Right cardiac atrium (tissue), 5 donors: ENCODE measurements at regions not wholly inside any gene's neighbourhood (a gene's known extent, or its start where the extent isn't known, plus 50 kb on each side); places are given as distances from the start of the nearest gene placed in this dataset.
"Not testable (repeated sequence)": the region's sequence is repeated elsewhere in the genome, so short reads cannot be mapped to it uniquely, and the experiment has no call there.

Source experiments
- ATAC-seq, 2 donors: fragments of 200-7000 bp; cut with Tn5 transposase; one replicate each; pipeline versions ENCODE4 v1.8.0 to v1.9.1; 2020; ENCODE audit warnings: moderate library complexity in 2 of 2, mild to moderate bottlenecking in 1 of 2
- DNase-seq, 3 donors: peaks; one replicate each; pipeline ENCODE4 v3.0.0-alpha.2; 2020
- H3K27ac ChIP-seq: one replicate; pipeline ENCODE4 v1.5.1; 2013; ENCODE audit warnings: mild to moderate bottlenecking, low read length, control low read depth, moderate library complexity
- H3K27me3 ChIP-seq: one replicate; pipeline ENCODE4 v1.6.1; 2013; ENCODE audit not compliant: control insufficient read depth, insufficient read depth
- H3K4me1 ChIP-seq: one replicate; pipeline ENCODE4 v1.6.1; 2013; ENCODE audit warnings: low read length; ENCODE audit not compliant: control insufficient read depth, insufficient read depth
- H3K4me3 ChIP-seq: one replicate; pipeline ENCODE4 v1.5.1; 2013; ENCODE audit warnings: low read length, control low read depth
- H3K9me3 ChIP-seq: one replicate; pipeline ENCODE4 v1.6.1; 2013; ENCODE audit warnings: low read length; ENCODE audit not compliant: control insufficient read depth
- WGBS: extraction: QIAGEN DNeasy Blood & Tissue Kit; methylation state at CpG from one replicate; pipeline ENCODE4 v1.1.7; 2013; 5-methylcytosine and 5-hydroxymethylcytosine counted together
- intact Hi-C, 4 donors: fragments of 100-400 bp; cut with DNase I; formaldehyde crosslinking; loops; one replicate each; pipeline versions ENCODE4 v1.11.0 to v1.14.0; 2022 to 2023
- donor health status: healthy with polysubstance abuse.
- donor health status: DM: no; HTN: yes; CAD: no.
- donor health status: DM: no; HTN: no; CAD: no.
- donor health status: DM: no; HTN: yes; CAD: no; lungs with severe emphysema.
- donor health status: DM: yes; HTN: yes; CAD: no.

DNA sequence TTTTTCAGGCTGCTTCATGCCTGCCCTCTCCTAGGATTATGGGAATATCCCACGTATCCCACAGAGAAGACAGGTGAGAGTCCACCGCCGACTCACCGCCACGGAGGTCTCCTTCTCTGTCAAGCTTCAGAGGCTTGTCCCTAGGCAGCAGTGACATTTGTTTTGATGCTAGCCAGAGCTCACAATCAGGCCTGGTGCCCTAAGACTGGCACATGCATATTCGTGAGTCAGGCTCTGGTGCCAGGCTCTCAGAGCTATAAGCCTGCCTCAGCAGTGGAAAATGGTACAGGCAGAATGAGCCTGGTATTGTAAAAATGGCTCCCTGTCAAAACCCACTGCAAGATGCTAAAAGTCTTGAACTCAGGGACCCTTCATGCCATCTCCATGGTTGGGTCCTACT lies 65.5 kb downstream of the RBMY1A1 start:
- peaks cover 2% of the 10 kb centered on the region for H3K4me1 ChIP-seq
- 75% methylated on average over 6 of the region's 6 CpGs for WGBS
- no peak for ATAC-seq
- H3K9me3 ChIP-seq = no peaks in the 10 kb centered on the region
- DNase-seq = no peak
- no peak overlapping the region for H3K4me3 ChIP-seq
- no peak overlapping the region for H3K27ac ChIP-seq
- intact Hi-C loops = no loop called here
- H3K27me3 ChIP-seq = no peaks in the 10 kb centered on the region

DNA sequence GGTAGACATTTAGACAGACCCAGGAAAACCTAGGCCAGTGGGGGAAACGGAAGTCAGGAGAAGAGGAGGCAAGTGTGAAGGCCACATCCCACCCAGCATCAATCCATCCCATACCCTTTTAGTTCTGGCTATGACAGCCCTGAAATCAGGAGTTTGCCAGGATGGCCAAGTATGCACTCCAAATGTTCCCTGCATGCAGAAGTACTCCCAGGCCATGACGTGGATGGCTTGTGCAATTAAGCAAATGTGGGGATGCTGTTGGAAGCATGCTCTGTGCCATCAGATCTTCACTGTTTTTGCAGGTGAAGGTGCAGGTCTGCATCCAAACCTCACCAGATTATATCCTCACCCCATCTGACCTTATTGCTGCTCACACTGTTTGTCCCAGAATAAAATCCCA lies 66.8 kb downstream of the RBMY1A1 start:
- Histone ChIP-seq H3K4me3 (no peak overlapping the region), H3K27me3 (no peaks in the 10 kb centered on the region), H3K4me1 (peaks cover 2% of the 10 kb centered on the region), H3K9me3 (no peaks in the 10 kb centered on the region), H3K27ac (no peak overlapping the region)
- DNase-seq (no peak), ATAC-seq (no peak)
- intact Hi-C loops = no loop called here
- WGBS = 30% methylated on average over 2 of the region's 2 CpGs

DNA sequence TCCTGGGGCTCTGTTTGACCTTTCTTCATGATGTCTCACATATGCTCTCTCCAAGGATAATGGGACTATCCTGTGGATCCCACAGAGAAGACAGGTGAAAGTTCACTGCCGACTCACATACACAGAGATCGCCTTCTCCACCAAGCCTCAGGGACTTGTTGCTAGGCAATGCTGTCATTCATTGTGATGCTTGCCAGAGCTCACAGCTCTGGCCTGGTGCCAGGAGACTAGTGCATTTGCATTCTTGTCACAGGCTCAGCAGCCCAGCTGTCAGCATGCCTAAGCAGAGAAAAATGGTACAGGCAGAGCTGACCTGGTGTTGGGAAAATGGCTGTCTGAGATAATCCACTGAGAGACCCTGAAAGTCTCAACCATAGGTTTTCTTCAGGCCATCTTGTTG lies 67.9 kb downstream of the RBMY1A1 start:
- Histone ChIP-seq H3K9me3 (no peaks in the 10 kb centered on the region), H3K4me1 (peaks cover 2% of the 10 kb centered on the region), H3K27me3 (no peaks in the 10 kb centered on the region), H3K4me3 (no peak overlapping the region), H3K27ac (no peak overlapping the region)
- 35% methylated on average over 2 of the region's 2 CpGs for WGBS
- peak in 1 of 3 donors; percentile 88 for DNase-seq
- ATAC-seq = peak in 1 of 2 donors; percentile 79
- intact Hi-C loops = no loop called here

DNA sequence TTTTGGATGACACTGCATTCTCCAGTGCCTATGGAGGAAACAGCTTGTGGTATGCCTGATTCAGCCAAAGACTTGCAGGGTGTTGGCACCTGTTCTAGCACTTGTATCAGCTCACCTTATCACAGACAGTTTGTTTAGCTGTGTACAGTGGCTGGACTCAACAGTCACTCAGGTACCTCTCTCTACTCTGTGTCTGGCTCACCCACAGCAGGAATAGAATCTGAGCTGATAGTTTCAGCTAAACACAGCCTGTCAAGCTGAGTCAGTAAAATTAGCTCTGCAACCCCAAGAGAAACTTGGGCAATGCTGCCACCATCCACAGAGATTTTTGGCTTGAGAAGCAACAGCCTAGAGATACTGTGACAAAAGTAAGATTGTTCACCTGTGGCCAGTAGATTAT lies 101.5 kb downstream of the RBMY1A1 start:
- H3K9me3 ChIP-seq = no peaks in the 10 kb centered on the region
- ATAC-seq (no peak), DNase-seq (no peak)
- no peak overlapping the region for H3K4me3 ChIP-seq
- H3K27me3 ChIP-seq = no peaks in the 10 kb centered on the region
- H3K4me1 ChIP-seq = no peaks in the 10 kb centered on the region
- no peak overlapping the region for H3K27ac ChIP-seq
- intact Hi-C loops = no loop called here

DNA sequence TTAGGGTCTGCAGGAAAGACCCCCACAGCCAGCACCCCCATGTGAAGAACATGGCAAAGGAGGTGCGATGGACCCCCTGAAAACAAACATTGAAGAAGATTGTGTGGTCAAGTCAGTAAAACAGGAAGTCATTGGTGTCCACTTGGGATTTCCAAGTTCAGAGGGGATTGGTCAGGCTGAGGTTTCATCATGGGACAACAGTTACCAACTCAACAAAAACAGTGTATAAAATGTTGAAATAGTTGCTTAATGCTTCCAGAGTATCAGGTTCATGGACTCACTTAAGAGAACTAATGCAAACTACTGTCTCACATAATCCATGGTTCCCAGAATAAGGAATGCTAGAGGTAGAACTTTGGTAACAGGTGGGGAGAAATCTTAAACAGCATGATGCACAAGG lies 115.8 kb downstream of the RBMY1A1 start:
- H3K4me1 ChIP-seq = no peaks in the 10 kb centered on the region
- no peak for DNase-seq
- H3K27ac ChIP-seq = no peak overlapping the region
- H3K4me3 ChIP-seq = no peak overlapping the region
- intact Hi-C loops = no loop called here
- ATAC-seq = no peak
- no peaks in the 10 kb centered on the region for H3K27me3 ChIP-seq
- WGBS = 55% methylated on average over 1 of the region's 1 CpG
- no peaks in the 10 kb centered on the region for H3K9me3 ChIP-seq

DNA sequence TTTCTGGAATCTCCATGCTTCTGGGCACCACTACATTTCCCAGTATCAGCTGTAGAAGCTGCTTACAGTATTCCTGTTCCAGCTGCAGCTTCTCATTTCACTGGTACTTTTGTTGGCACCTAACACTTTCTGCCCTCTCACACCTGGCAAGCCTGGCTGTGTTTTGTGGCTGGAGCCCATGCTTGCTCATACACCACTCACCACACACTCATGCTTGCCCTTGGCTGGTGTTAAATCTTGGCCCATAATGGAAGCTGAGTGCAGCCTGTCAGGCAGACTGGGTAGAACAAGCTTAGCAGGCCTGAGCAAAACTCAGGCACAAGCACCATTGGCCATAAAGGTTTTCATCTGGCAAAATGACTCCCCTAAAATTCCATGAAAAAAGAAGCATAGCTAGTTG lies 124.4 kb downstream of the RBMY1A1 start:
- H3K27me3 ChIP-seq, H3K9me3 ChIP-seq, intact Hi-C loops, H3K4me3 ChIP-seq, H3K4me1 ChIP-seq, DNase-seq, H3K27ac ChIP-seq: not testable (repeated sequence)
- peak in 1 of 2 donors; percentile 94 for ATAC-seq

DNA sequence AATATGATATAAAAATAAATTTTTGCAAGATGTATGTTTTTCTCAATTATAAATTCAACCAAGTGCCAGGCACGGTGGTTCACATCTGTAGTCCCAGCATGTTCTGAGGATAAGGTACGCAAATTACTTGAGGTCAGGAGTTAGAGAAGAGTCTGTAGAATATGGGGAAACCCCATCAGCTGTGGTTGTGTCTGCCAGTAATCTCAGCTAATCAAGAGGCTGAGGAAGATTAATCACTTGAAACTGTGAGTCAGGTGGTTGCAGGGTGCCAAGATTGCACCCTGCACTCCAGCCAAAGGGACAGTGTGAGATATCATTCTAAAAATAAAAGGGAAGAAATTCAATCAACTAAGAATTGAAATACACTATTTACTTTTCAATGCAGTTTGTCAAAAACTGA lies 144.9 kb downstream of the RBMY1A1 start:
- intact Hi-C loops, H3K4me3 ChIP-seq, H3K4me1 ChIP-seq, H3K27ac ChIP-seq, H3K27me3 ChIP-seq, H3K9me3 ChIP-seq: not testable (repeated sequence)
- ATAC-seq (peak in 1 of 2 donors; percentile 77), DNase-seq (peak in 1 of 3 donors; percentile 41)
- 56% methylated on average over 2 of the region's 2 CpGs for WGBS

DNA sequence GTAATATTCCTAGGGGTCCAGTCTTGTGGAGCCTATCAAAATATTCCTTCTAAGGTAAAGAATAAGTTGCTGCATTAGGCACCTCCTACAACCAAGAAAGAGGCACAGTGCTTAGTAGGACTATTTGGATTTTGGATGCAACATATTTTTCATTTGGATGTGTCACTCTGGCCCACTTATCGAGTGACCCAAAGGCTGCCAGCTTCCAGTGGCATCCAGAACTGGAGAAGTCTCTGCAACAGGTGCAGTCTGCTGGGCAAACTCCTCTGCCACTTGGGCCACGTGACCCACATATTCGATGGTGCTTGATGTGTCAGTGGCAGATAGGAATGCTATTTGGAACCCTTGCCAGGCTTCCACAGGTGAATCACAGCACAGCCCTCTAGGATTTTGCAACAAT lies 151.7 kb downstream of the RBMY1A1 start:
- intact Hi-C loops, DNase-seq, H3K9me3 ChIP-seq, H3K4me1 ChIP-seq, H3K27ac ChIP-seq, H3K27me3 ChIP-seq, ATAC-seq, H3K4me3 ChIP-seq: not testable (repeated sequence)
- 70% methylated on average over 3 of the region's 3 CpGs for WGBS

DNA sequence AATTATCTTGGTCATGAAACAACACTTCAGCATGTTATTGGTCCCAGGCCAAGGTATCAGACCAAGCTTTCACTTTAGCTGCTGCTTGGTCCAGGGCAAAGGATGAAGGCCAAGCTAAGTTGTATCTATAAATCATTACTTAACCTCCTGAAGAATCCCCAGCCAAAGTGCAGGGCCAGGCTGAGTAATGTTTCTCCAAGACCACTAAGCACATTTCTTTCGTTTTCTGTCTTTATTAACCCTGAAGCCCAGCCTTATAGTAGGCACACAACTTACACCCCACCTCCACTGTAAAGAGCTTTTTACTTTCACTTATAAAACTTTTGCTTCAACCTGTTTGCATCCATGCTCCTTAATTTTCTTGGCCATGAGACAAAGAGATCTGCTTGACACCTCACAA lies 167.3 kb downstream of the RBMY1A1 start:
- H3K4me1 ChIP-seq, H3K4me3 ChIP-seq, H3K27ac ChIP-seq, ATAC-seq, intact Hi-C loops, H3K27me3 ChIP-seq, H3K9me3 ChIP-seq, DNase-seq: not testable (repeated sequence)
- WGBS = 46% methylated on average over 1 of the region's 1 CpG

DNA sequence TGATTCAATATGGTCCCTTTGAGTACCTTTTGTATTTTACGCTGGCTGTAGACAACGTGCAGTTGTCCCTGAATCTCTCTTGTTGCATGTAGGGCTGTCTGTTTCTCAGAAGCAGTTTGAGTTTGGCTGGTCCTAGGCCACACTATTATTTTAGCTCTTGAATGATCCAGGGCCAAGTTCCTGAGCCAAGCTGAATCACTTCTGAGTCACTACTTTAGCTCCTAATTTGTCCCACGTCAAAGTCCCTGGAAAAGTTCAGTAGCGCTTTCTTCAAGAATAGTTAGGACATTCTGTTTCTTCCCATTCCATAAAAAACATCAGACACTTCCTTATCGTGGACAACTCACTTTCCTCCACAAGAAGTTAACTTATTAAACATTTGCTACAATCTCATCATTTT lies 168.2 kb downstream of the RBMY1A1 start:
- H3K4me3 ChIP-seq, intact Hi-C loops, H3K27me3 ChIP-seq, H3K4me1 ChIP-seq, H3K27ac ChIP-seq, H3K9me3 ChIP-seq, DNase-seq: not testable (repeated sequence)
- WGBS = 28% methylated on average over 5 of the region's 5 CpGs
- ATAC-seq = peak in 1 of 2 donors; percentile 95

DNA sequence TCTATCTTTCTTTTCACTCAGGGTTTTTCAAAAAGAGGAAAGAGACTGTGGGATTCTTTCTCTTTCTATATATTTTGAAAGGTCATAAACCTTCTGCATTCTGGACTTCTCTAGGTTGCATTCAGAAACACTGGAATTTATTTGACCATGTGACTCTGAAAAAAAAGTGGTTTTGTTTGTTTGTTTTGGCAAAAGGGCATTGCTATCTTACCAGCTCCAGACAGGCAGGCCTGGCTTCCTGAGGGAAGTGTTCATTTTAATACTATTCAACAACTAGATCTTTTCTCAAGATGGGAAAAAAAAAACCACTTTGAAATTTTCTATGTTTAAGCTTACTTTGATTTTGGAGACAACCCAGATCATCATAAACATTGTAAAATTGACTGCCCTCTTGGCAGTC lies 170.6 kb downstream of the RBMY1A1 start:
- intact Hi-C loops = no loop called here
- ATAC-seq = no peak
- H3K9me3 ChIP-seq = no peaks in the 10 kb centered on the region
- no peak overlapping the region for H3K27ac ChIP-seq
- no peaks in the 10 kb centered on the region for H3K27me3 ChIP-seq
- H3K4me3 ChIP-seq = no peak overlapping the region
- no peaks in the 10 kb centered on the region for H3K4me1 ChIP-seq
- DNase-seq = peak in 1 of 3 donors; percentile 31

DNA sequence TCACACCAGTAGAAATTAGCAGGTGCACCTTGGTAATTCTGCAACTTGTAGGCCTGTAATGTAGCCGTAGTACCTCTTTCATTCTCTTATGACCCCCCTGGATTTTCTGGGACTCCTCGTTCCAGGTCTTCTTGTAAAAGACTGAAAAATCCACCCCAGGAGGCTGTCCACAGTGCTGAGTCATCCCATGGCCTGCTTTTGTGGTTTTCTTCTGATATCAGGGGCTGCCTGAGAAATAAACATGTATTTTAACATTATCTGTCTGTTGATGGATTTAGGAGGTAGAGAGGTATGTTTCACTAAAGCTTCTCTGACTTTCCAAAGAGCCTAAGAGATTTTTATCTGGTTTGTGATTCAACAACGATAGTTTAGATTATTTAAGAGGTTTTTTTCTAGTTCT lies 171.9 kb downstream of the RBMY1A1 start:
- H3K4me1 ChIP-seq, ATAC-seq, H3K9me3 ChIP-seq, H3K4me3 ChIP-seq, intact Hi-C loops, DNase-seq, H3K27ac ChIP-seq, H3K27me3 ChIP-seq: not testable (repeated sequence)
- 54% methylated on average over 3 of the region's 3 CpGs for WGBS
